HEK293 (cell line): ENCODE measurements at regions not wholly inside any gene's neighbourhood (a gene's known extent, or its start where the extent isn't known, plus 50 kb on each side); places are given as distances from the start of the nearest gene placed in this dataset.

Experiments
- CTCF ChIA-PET: fragments of 350-600 bp; formaldehyde crosslinking; extraction: SDS; loops from one replicate; lab custom pipeline; 2021; ENCODE audit warnings: antibody characterized with exemption; lab: Yijun Ruan, JAX
- POLR2A ChIA-PET: fragments of 300-600 bp; formaldehyde crosslinking; extraction: SDS; loops from one replicate; lab custom pipeline; 2020; ENCODE audit warnings: antibody characterized with exemption, inconsistent platforms; lab: Yijun Ruan, JAX
- H3K27ac ChIP-seq: fragments of 200-500 bp; sonication (Bioruptor generic); 2 replicates; pipeline ENCODE4 v1.5.1; 2014; ENCODE audit warnings: low read depth, low read length, control low read depth, inconsistent platforms; ENCODE audit errors: extremely low read depth
- H3K36me3 ChIP-seq, 2 experiments: fragments of 200-500 bp in 1 of 2; sonication (Bioruptor generic) in 1 of 2; 1 replicate in 1 of 2; 2 replicates in 1 of 2; pipeline ENCODE4 v1.5.1; 2014 to 2017; ENCODE audit warnings: inconsistent platforms in 2 of 2, low read length in 2 of 2; ENCODE audit not compliant: control insufficient read depth in 2 of 2, insufficient read depth in 1 of 2
- H3K4me1 ChIP-seq: fragments of 200-500 bp; sonication (Bioruptor generic); 2 replicates; pipeline ENCODE4 v1.5.1; 2014; ENCODE audit warnings: mild to moderate bottlenecking, low read length, inconsistent platforms; ENCODE audit not compliant: control insufficient read depth, insufficient read depth
- H3K4me3 ChIP-seq: 2 replicates; pipeline ENCODE4 v1.5.1; 2011; ENCODE audit warnings: low read depth, mild to moderate bottlenecking, control low read depth, low read length, moderate library complexity
- H3K9me3 ChIP-seq: fragments of 200-500 bp; sonication (Bioruptor generic); 2 replicates; pipeline ENCODE4 v1.5.1; 2014; ENCODE audit warnings: low read depth, low read length, inconsistent platforms; ENCODE audit not compliant: control insufficient read depth, insufficient read depth
- GLI4 ChIP-seq: fragments of 450-650 bp; formaldehyde crosslinking; IDR thresholded peaks from 2 replicates; pipeline ENCODE4 v1.5.1; 2016; ENCODE audit warnings: missing biosample characterization, missing genetic modification characterization
- MEIS1 ChIP-seq: sonication (generic); formaldehyde crosslinking; IDR thresholded peaks from 2 replicates; pipeline ENCODE4 v1.8.1; 2022; ENCODE audit warnings: missing genetic modification reagents, mild to moderate bottlenecking, borderline replicate concordance
- MYNN ChIP-seq: fragments of 450-650 bp; formaldehyde crosslinking; IDR thresholded peaks from 2 replicates; pipeline ENCODE4 v1.5.1; 2016; ENCODE audit warnings: missing biosample characterization, missing genetic modification characterization, borderline replicate concordance
- MZF1 ChIP-seq: fragments of 450-650 bp; formaldehyde crosslinking; IDR thresholded peaks from 2 replicates; pipeline ENCODE4 v1.5.1; 2017; ENCODE audit warnings: missing biosample characterization, missing genetic modification characterization, borderline replicate concordance
- SCRT1 ChIP-seq: fragments of 450-650 bp; formaldehyde crosslinking; IDR thresholded peaks from 2 replicates; pipeline ENCODE4 v1.5.1; 2016; ENCODE audit warnings: missing biosample characterization, missing genetic modification characterization, borderline replicate concordance
- WT1 ChIP-seq: fragments of 450-650 bp; formaldehyde crosslinking; IDR thresholded peaks from 2 replicates; pipeline ENCODE4 v1.5.1; 2016; ENCODE audit warnings: missing biosample characterization, missing genetic modification characterization
- ZFHX2 ChIP-seq: fragments of 450-650 bp; formaldehyde crosslinking; conservative IDR thresholded peaks from 2 replicates; pipeline ENCODE4 v1.5.1; 2016; ENCODE audit warnings: missing biosample characterization, missing genetic modification characterization
- ZIC2 ChIP-seq: fragments of 450-650 bp; formaldehyde crosslinking; IDR thresholded peaks from 2 replicates; pipeline ENCODE4 v1.5.1; 2016; ENCODE audit warnings: missing biosample characterization, missing genetic modification characterization
- ZNF169 ChIP-seq: fragments of 450-650 bp; formaldehyde crosslinking; IDR thresholded peaks from 2 replicates; pipeline ENCODE4 v1.5.1; 2016; ENCODE audit warnings: missing biosample characterization, missing genetic modification characterization
- ZNF2 ChIP-seq: fragments of 450-650 bp; formaldehyde crosslinking; IDR thresholded peaks from 2 replicates; pipeline ENCODE4 v1.5.1; 2016; ENCODE audit warnings: missing biosample characterization, missing genetic modification characterization
- ZNF24 ChIP-seq: fragments of 450-650 bp; formaldehyde crosslinking; IDR thresholded peaks from 2 replicates; pipeline ENCODE4 v1.5.1; 2016; ENCODE audit warnings: missing biosample characterization, missing genetic modification characterization
- ZNF529 ChIP-seq: fragments of 450-650 bp; formaldehyde crosslinking; IDR thresholded peaks from 2 replicates; pipeline ENCODE4 v1.5.1; 2017; ENCODE audit warnings: missing genetic modification characterization, missing biosample characterization; ENCODE audit not compliant: insufficient replicate concordance
- ZNF585B ChIP-seq: fragments of 450-650 bp; formaldehyde crosslinking; IDR thresholded peaks from 2 replicates; pipeline ENCODE4 v1.5.1; 2016; ENCODE audit warnings: missing biosample characterization, missing genetic modification characterization
- ZNF596 ChIP-seq: fragments of 450-650 bp; IDR thresholded peaks from 2 replicates; pipeline ENCODE4 v1.5.0; 2018; ENCODE audit warnings: missing biosample characterization, mild to moderate bottlenecking, missing genetic modification characterization, moderate library complexity
- ZNF624 ChIP-seq: fragments of 450-650 bp; formaldehyde crosslinking; IDR thresholded peaks from 2 replicates; pipeline ENCODE4 v1.5.1; 2017; ENCODE audit warnings: missing biosample characterization, missing genetic modification characterization
- ZNF670 ChIP-seq: fragments of 450-650 bp; formaldehyde crosslinking; IDR thresholded peaks from 2 replicates; pipeline ENCODE4 v1.5.1; 2016; ENCODE audit warnings: missing biosample characterization, missing genetic modification characterization, low read depth
- ZNF747 ChIP-seq: fragments of 450-650 bp; formaldehyde crosslinking; IDR thresholded peaks from 2 replicates; pipeline ENCODE4 v1.5.1; 2016; ENCODE audit warnings: missing biosample characterization, missing genetic modification characterization
- ZNF791 ChIP-seq: fragments of 450-650 bp; formaldehyde crosslinking; IDR thresholded peaks from 2 replicates; pipeline ENCODE4 v1.5.1; 2016; ENCODE audit warnings: missing biosample characterization, missing genetic modification characterization
- ZNF792 ChIP-seq: fragments of 450-650 bp; formaldehyde crosslinking; IDR thresholded peaks from 2 replicates; pipeline ENCODE4 v1.5.1; 2016; ENCODE audit warnings: missing biosample characterization, missing genetic modification characterization
- ZNF837 ChIP-seq: fragments of 450-650 bp; formaldehyde crosslinking; IDR thresholded peaks from 2 replicates; pipeline ENCODE4 v1.5.1; 2016; ENCODE audit warnings: missing biosample characterization, missing genetic modification characterization
- TF ChIP-seq, protein P1 (sequence below): fragments of 450-650 bp; formaldehyde crosslinking; IDR thresholded peaks from 2 replicates; pipeline ENCODE4 v1.5.1; 2016; ENCODE audit warnings: missing biosample characterization, missing genetic modification characterization
- TF ChIP-seq, protein P2 (sequence below): fragments of 450-650 bp; formaldehyde crosslinking; IDR thresholded peaks from 2 replicates; pipeline ENCODE4 v1.5.1; 2016; ENCODE audit warnings: missing biosample characterization, missing genetic modification characterization
- TF ChIP-seq, protein P3 (sequence below): fragments of 450-650 bp; IDR thresholded peaks from 2 replicates; pipeline ENCODE4 v1.5.1; 2018; ENCODE audit warnings: missing biosample characterization, missing genetic modification characterization
- TF ChIP-seq, protein P4 (sequence below): fragments of 450-650 bp; formaldehyde crosslinking; IDR thresholded peaks from 2 replicates; pipeline ENCODE4 v1.5.1; 2016; ENCODE audit warnings: missing biosample characterization, missing genetic modification characterization

DNA sequence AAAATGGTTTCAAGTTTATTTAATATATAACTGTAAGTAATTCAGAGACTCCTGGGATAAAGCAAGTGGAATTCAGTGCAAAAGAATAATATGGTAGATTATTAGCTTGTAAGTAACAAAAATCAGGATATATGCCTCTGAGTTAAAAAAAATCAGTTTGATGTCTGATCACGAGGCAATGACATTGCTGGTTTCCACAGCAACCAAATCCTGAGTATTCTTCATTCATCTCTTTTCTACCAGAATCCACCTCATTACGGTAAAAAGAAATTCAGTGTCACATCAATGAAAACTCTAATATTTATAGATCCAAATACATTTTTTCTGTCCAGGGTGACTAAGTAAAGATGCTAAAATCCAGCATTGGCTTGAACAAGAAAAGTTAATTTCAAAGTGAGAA, 642.3 kb upstream of the TMPRSS15 start (continued):
- TF ChIP-seq ZNF624 (tag by site-specific recombination) (no peak), ZIC2 (tag by site-specific recombination) (no peak), WT1 (tag by site-specific recombination) (no peak)

DNA sequence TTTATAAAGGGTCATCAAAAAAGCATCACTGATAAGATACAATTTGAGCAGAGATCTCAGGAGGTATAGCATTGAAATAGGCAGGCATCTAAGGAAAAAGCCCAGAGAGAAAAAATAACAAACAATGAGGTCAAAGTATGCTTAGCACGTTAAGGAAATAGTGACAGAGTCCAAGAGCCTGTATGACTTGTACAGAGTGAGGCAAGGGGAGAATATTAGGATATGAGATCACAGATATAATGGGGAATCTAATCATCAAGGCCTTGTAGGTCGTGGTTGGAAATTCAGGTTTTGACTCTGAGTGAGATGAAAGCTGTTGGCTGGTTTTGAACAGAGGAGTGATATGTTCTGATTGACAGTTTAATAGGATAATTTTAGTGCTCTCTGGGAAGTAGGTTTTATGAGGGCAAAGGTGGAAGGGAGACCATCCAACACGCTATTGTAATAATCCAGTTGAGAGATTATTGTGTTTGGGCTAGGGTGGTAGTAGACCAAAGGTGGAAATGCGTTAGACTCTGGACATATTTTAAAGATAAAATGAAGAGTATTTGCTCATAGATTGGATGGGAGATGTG, 644.6 kb upstream of the TMPRSS15 start:
- CTCF ChIA-PET, result no interaction called here
- TF ChIP-seq, protein P1, sequence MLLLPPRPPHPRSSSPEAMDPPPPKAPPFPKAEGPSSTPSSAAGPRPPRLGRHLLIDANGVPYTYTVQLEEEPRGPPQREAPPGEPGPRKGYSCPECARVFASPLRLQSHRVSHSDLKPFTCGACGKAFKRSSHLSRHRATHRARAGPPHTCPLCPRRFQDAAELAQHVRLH (tag by site-specific recombination), result no peak
- TF ChIP-seq ZNF169 (tag by site-specific recombination) (no peak), MEIS1 (no peak), ZNF747 (tag by site-specific recombination) (no peak), GLI4 (tag by site-specific recombination) (no peak), ZNF585B (tag by site-specific recombination) (no peak), MYNN (tag by site-specific recombination) (no peak), ZNF529 (tag by site-specific recombination) (no peak), ZNF792 (tag by site-specific recombination) (no peak), ZNF670 (tag by site-specific recombination) (no peak), MZF1 (no peak), ZNF596 (tag by site-specific recombination) (no peak)
- TF ChIP-seq, protein P2, sequence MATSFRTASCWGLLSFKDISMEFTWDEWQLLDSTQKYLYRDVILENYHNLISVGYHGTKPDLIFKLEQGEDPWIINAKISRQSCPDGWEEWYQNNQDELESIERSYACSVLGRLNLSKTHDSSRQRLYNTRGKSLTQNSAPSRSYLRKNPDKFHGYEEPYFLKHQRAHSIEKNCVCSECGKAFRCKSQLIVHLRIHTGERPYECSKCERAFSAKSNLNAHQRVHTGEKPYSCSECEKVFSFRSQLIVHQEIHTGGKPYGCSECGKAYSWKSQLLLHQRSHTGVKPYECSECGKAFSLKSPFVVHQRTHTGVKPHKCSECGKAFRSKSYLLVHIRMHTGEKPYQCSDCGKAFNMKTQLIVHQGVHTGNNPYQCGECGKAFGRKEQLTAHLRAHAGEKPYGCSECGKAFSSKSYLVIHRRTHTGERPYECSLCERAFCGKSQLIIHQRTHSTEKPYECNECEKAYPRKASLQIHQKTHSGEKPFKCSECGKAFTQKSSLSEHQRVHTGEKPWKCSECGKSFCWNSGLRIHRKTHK (tag by site-specific recombination), result no peak
- H3K9me3 ChIP-seq, result no peaks in the 10 kb centered on the region; the same call in 1 of the 2 replicates
- no peaks in the 10 kb centered on the region for H3K4me1 ChIP-seq
- H3K36me3 ChIP-seq, result no peaks in the 10 kb centered on the region
- POLR2A ChIA-PET, result no interaction called here
- H3K27ac ChIP-seq, result no peak overlapping the region
- no peak overlapping the region for H3K4me3 ChIP-seq

DNA sequence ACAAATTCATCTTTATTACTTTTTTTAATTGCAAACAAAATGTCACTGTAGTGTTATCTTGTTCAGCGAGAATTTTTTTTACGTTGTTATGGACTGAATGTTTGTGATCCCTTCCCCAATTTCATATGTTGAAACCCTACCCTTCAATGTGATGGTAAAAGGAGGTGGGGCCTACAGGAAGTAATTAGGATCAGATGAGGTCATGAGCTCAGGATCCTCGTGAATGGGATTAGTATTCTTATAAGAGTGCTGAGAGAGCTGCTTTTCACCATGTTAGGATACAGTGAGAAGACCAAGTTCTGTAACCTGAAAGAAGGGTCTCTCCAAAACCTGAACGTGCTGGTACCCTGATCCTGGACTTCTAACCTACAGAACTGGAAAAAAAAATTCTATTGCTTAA, 646.0 kb upstream of the TMPRSS15 start:
- H3K4me1 ChIP-seq, result no peaks in the 10 kb centered on the region
- H3K27ac ChIP-seq, result no peak overlapping the region
- no peaks in the 10 kb centered on the region for H3K36me3 ChIP-seq
- no peaks in the 10 kb centered on the region for H3K9me3 ChIP-seq
- POLR2A ChIA-PET, result no interaction called here
- H3K4me3 ChIP-seq, result no peak overlapping the region
- no peak for TF ChIP-seq ZNF837 (tag by site-specific recombination)
- TF ChIP-seq ZNF791 (tag by site-specific recombination), result no peak
- TF ChIP-seq ZNF670 (tag by site-specific recombination), result no peak
- TF ChIP-seq, protein P1 (tag by site-specific recombination), result no peak
- TF ChIP-seq ZFHX2 (tag by site-specific recombination), result no peak
- no peak for TF ChIP-seq SCRT1
- TF ChIP-seq, protein P3, sequence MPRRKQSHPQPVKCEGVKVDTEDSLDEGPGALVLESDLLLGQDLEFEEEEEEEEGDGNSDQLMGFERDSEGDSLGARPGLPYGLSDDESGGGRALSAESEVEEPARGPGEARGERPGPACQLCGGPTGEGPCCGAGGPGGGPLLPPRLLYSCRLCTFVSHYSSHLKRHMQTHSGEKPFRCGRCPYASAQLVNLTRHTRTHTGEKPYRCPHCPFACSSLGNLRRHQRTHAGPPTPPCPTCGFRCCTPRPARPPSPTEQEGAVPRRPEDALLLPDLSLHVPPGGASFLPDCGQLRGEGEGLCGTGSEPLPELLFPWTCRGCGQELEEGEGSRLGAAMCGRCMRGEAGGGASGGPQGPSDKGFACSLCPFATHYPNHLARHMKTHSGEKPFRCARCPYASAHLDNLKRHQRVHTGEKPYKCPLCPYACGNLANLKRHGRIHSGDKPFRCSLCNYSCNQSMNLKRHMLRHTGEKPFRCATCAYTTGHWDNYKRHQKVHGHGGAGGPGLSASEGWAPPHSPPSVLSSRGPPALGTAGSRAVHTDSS (tag by site-specific recombination), result no peak
- no peak for TF ChIP-seq ZNF2 (tag by site-specific recombination)
- no peak for TF ChIP-seq ZNF24 (tag by site-specific recombination)
- TF ChIP-seq, protein P4, sequence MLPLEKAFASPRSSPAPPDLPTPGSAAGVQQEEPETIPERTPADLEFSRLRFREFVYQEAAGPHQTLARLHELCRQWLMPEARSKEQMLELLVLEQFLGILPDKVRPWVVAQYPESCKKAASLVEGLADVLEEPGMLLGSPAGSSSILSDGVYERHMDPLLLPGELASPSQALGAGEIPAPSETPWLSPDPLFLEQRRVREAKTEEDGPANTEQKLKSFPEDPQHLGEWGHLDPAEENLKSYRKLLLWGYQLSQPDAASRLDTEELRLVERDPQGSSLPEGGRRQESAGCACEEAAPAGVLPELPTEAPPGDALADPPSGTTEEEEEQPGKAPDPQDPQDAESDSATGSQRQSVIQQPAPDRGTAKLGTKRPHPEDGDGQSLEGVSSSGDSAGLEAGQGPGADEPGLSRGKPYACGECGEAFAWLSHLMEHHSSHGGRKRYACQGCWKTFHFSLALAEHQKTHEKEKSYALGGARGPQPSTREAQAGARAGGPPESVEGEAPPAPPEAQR, result no peak
- TF ChIP-seq, all 188 proteins: peak for 0
- CTCF ChIA-PET, result no interaction called here
